ENCODE measurements at regions not wholly inside any gene's neighbourhood (a gene's known extent, or its start where the extent isn't known, plus 50 kb on each side); places are given as distances from the start of the nearest gene placed in this dataset.

DNA sequence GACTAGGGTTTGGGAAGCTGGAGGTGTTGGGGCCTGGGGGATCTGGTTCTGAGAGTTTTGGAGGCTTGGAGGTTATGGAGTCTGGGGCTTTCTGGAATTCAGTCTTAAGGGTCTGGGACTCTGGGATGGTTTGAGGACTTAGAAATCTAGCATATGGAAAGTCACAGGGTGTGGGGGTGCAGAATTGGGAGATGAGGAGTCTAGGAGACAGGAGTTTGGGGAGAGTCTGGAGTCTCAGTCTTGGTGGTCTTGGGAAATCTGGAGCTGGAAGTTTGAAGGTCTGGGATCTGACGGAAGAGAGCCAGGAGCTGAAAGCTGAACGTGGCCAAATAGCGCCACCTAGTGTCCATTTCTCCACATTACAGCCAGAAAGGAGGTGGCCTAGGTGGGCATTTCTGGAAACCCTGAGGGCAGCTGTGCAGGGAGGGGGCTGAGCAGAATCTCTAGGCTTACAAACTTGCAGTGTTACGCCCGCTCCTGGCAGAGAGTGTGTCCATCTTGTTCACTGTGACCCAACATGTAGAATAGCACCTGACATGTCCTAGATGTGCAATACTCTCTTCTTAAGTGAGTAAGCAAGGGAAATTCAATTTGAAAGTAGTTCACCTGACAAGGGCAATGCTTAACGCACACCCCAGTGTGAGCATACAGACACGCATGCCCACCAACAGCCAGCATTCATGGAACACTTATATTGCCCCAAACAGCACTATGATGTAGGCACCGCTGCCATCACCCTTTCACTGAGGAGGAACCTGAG, 204.8 kb downstream of the TFCP2L1 start:
- H3K36me3 ChIP-seq (ENCODE audit: control insufficient read depth in 3 of 3, insufficient read depth in 3 of 3, low read length in 3 of 3), result no peaks in the 10 kb centered on the region
- H3K9me3 ChIP-seq (ENCODE audit: control insufficient read depth in 3 of 3, low read length in 3 of 3), result no peaks in the 10 kb centered on the region
- H3K4me1 ChIP-seq (ENCODE audit: control insufficient read depth in 3 of 3, insufficient read depth in 3 of 3, low read length in 3 of 3), result no peaks in the 10 kb centered on the region
- no peak overlapping the region for H3K9ac ChIP-seq (ENCODE audit: low read depth in 1 of 3, low read length in 3 of 3)
- H3K27ac ChIP-seq (ENCODE audit: low read depth, low read length), result no peak overlapping the region
- no peak overlapping the region for H3K4me3 ChIP-seq (ENCODE audit: low read length in 3 of 3)
- H3K27me3 ChIP-seq (ENCODE audit: control insufficient read depth in 3 of 3, insufficient read depth in 3 of 3, low read length in 3 of 3), result peaks cover 8 to 42% (median 25%) of the 10 kb centered on the region in 3 donors

GRCh38 chr2:121081701-121082100, 203.3 kb downstream of the TFCP2L1 start:
- no peaks in the 10 kb centered on the region for H3K9me3 ChIP-seq (ENCODE audit: control insufficient read depth in 3 of 3, low read length in 3 of 3)

DNA sequence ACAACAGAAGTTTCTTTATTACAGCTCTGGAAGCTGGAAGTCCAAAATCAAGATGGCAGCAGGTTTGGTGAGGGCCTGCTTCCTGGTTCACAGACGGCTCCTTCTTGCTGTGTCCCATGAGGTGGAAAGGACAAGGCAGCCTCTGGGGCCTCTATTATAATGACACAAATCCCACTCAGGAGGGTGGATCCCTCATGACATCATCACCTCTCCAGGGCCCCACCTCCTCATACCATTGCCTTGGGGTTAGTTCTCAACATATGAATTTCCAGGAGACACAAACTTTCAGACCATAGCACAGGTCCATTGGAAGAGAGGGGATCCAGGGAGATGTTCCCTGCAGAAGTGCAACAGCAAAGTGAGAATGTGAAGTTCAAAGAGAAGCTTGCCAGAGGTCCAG, 202.8 kb downstream of the TFCP2L1 start:
- Histone ChIP-seq H3K36me3 (ENCODE audit: control insufficient read depth in 3 of 3, insufficient read depth in 3 of 3, low read length in 3 of 3) (no peaks in the 10 kb centered on the region), H3K9me3 (ENCODE audit: control insufficient read depth in 3 of 3, low read length in 3 of 3) (no peaks in the 10 kb centered on the region), H3K27me3 (ENCODE audit: control insufficient read depth in 3 of 3, insufficient read depth in 3 of 3, low read length in 3 of 3) (peaks cover 0 to 25% (median 10%) of the 10 kb centered on the region in 3 donors)

More at GRCh38 chr2:121081701-121082100, 203.3 kb downstream of the TFCP2L1 start:
- Histone ChIP-seq H3K27ac (ENCODE audit: low read depth, low read length) (no peak overlapping the region), H3K36me3 (ENCODE audit: control insufficient read depth in 3 of 3, insufficient read depth in 3 of 3, low read length in 3 of 3) (no peaks in the 10 kb centered on the region), H3K27me3 (ENCODE audit: control insufficient read depth in 3 of 3, insufficient read depth in 3 of 3, low read length in 3 of 3) (peaks cover 0 to 29% (median 14%) of the 10 kb centered on the region in 3 donors), H3K9ac (ENCODE audit: low read depth in 1 of 3, low read length in 3 of 3) (no peak overlapping the region), H3K4me3 (ENCODE audit: low read length in 3 of 3) (no peak overlapping the region), H3K4me1 (ENCODE audit: control insufficient read depth in 3 of 3, insufficient read depth in 3 of 3, low read length in 3 of 3) (no peaks in the 10 kb centered on the region)

DNA sequence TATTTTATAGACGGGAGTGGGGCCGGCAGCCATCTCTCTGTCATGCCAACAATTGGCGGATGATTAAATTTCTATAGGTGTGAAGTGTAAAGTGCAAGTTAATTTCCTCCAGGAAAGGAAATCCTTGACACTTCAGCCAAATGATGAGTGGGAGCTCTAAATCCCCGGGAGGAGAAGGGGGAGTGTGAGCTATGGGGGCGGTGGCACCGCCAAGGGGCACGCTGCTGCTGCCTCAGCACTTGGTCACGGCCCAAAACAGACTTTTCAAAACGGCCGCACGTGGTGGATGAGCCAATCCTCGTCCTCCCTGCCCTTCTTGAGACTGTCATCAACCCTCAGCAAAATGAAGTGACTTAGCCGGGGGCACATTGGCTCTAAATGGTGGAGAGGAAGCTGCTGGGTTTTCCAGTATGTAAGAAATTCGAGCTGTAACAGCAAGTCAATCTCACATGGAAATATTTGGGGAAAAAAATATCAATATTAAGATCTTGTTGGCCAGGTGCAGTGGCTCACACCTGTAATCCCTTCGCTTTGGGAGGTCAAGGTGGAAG, 200.8 kb downstream of the TFCP2L1 start:
- Histone ChIP-seq H3K27me3 (ENCODE audit: control insufficient read depth in 3 of 3, insufficient read depth in 3 of 3, low read length in 3 of 3) (peaks cover 0 to 23% (median 12%) of the 10 kb centered on the region in 3 donors), H3K4me1 (ENCODE audit: control insufficient read depth in 3 of 3, insufficient read depth in 3 of 3, low read length in 3 of 3) (peaks cover 0 to 4% (median 0%) of the 10 kb centered on the region in 3 donors), H3K9ac (ENCODE audit: low read depth in 1 of 3, low read length in 3 of 3) (no peak overlapping the region), H3K36me3 (ENCODE audit: control insufficient read depth in 3 of 3, insufficient read depth in 3 of 3, low read length in 3 of 3) (no peaks in the 10 kb centered on the region), H3K4me3 (ENCODE audit: low read length in 3 of 3) (no peak overlapping the region), H3K9me3 (ENCODE audit: control insufficient read depth in 3 of 3, low read length in 3 of 3) (no peaks in the 10 kb centered on the region), H3K27ac (ENCODE audit: low read depth, low read length) (no peak overlapping the region)

More for the DNA sequence above, 202.8 kb downstream of the TFCP2L1 start:
- H3K9ac ChIP-seq (ENCODE audit: low read depth in 1 of 3, low read length in 3 of 3), result no peak overlapping the region
- H3K4me1 ChIP-seq (ENCODE audit: control insufficient read depth in 3 of 3, insufficient read depth in 3 of 3, low read length in 3 of 3), result no peaks in the 10 kb centered on the region
- H3K4me3 ChIP-seq (ENCODE audit: low read length in 3 of 3), result no peak overlapping the region
- H3K27ac ChIP-seq (ENCODE audit: low read depth, low read length), result no peak overlapping the region

DNA sequence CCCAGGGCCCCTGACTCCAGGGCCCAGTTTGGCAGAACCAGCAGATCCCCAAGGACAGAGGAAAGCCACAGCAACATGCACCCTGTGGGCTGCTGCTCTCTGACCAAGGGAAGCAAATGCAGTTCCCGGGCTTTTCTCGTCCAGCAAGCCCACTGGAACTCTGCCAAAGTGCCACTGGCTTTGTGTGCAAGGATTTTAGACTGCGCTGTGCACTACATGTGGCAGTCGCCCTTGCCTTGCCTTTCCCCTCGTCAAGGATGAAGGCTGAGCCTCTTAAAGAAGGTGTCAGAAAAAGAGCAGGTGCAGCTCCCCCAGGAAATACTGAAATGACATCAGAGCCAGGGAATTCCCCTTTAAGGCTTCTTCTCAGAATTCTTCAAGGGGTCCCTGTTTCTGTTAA, 199.2 kb downstream of the TFCP2L1 start:
- no peak overlapping the region for H3K9ac ChIP-seq (ENCODE audit: low read depth in 1 of 3, low read length in 3 of 3)
- H3K4me3 ChIP-seq (ENCODE audit: low read length in 3 of 3), result no peak overlapping the region
- peaks cover 0 to 22% (median 8%) of the 10 kb centered on the region in 3 donors for H3K27me3 ChIP-seq (ENCODE audit: control insufficient read depth in 3 of 3, insufficient read depth in 3 of 3, low read length in 3 of 3)
- H3K27ac ChIP-seq (ENCODE audit: low read depth, low read length), result no peak overlapping the region
- H3K36me3 ChIP-seq (ENCODE audit: control insufficient read depth in 3 of 3, insufficient read depth in 3 of 3, low read length in 3 of 3), result no peaks in the 10 kb centered on the region
- peaks cover 0 to 5% (median 0%) of the 10 kb centered on the region in 3 donors for H3K4me1 ChIP-seq (ENCODE audit: control insufficient read depth in 3 of 3, insufficient read depth in 3 of 3, low read length in 3 of 3)
- H3K9me3 ChIP-seq (ENCODE audit: control insufficient read depth in 3 of 3, low read length in 3 of 3), result no peaks in the 10 kb centered on the region

DNA sequence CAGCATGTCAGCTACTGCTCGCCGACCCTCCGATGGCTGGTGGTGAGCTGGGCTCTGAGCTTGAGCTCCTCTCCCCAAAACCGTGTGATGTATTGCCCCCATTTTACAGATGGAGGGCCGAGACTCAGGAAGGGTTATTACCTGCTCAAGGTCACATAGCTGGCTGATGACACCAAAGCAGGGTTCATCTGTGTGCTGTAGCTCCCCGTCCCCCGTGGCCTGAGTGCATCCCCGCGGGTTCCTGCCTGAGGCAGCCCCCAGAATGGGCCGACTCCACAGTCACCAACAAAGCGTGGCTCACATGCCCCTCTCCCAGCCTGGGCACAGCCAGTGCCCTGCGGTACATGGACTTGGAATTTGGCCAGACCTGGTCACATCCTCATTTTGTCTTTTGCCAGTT, 198.6 kb downstream of the TFCP2L1 start:
- H3K27ac ChIP-seq (ENCODE audit: low read depth, low read length), result no peak overlapping the region
- H3K9ac ChIP-seq (ENCODE audit: low read depth in 1 of 3, low read length in 3 of 3), result no peak overlapping the region
- H3K9me3 ChIP-seq (ENCODE audit: control insufficient read depth in 3 of 3, low read length in 3 of 3), result no peaks in the 10 kb centered on the region
- H3K27me3 ChIP-seq (ENCODE audit: control insufficient read depth in 3 of 3, insufficient read depth in 3 of 3, low read length in 3 of 3), result peaks cover 0 to 21% (median 8%) of the 10 kb centered on the region in 3 donors
- no peaks in the 10 kb centered on the region for H3K36me3 ChIP-seq (ENCODE audit: control insufficient read depth in 3 of 3, insufficient read depth in 3 of 3, low read length in 3 of 3)
- no peak overlapping the region for H3K4me3 ChIP-seq (ENCODE audit: low read length in 3 of 3)
- H3K4me1 ChIP-seq (ENCODE audit: control insufficient read depth in 3 of 3, insufficient read depth in 3 of 3, low read length in 3 of 3), result peaks cover 0 to 5% (median 0%) of the 10 kb centered on the region in 3 donors

DNA sequence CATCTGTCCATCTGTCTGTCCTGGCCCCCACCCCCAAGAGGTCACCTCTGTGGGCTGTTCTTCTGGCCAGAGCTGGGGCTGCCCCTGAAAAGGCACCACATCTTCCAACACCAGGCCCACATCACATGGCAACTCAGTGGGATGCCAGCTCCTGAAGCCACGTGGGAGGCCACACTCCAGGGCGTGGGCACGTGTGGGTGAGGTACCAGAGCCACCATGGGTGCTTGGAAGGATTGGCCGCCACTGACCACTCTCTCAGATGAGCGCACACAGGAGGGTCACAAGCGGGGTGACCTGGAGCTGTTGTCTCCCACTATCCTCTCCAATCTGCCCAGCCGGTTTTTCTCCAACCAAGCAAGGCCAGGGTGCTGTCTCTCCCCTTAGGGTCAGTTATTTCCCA, 197.9 kb downstream of the TFCP2L1 start:
- no peak overlapping the region for H3K27ac ChIP-seq (ENCODE audit: low read depth, low read length)
- no peaks in the 10 kb centered on the region for H3K36me3 ChIP-seq (ENCODE audit: control insufficient read depth in 3 of 3, insufficient read depth in 3 of 3, low read length in 3 of 3)
- no peak overlapping the region for H3K4me3 ChIP-seq (ENCODE audit: low read length in 3 of 3)
- peaks cover 0 to 15% (median 4%) of the 10 kb centered on the region in 3 donors for H3K27me3 ChIP-seq (ENCODE audit: control insufficient read depth in 3 of 3, insufficient read depth in 3 of 3, low read length in 3 of 3)
- H3K9me3 ChIP-seq (ENCODE audit: control insufficient read depth in 3 of 3, low read length in 3 of 3), result no peaks in the 10 kb centered on the region
- H3K4me1 ChIP-seq (ENCODE audit: control insufficient read depth in 3 of 3, insufficient read depth in 3 of 3, low read length in 3 of 3), result peaks cover 0 to 5% (median 0%) of the 10 kb centered on the region in 3 donors
- H3K9ac ChIP-seq (ENCODE audit: low read depth in 1 of 3, low read length in 3 of 3), result no peak overlapping the region

DNA sequence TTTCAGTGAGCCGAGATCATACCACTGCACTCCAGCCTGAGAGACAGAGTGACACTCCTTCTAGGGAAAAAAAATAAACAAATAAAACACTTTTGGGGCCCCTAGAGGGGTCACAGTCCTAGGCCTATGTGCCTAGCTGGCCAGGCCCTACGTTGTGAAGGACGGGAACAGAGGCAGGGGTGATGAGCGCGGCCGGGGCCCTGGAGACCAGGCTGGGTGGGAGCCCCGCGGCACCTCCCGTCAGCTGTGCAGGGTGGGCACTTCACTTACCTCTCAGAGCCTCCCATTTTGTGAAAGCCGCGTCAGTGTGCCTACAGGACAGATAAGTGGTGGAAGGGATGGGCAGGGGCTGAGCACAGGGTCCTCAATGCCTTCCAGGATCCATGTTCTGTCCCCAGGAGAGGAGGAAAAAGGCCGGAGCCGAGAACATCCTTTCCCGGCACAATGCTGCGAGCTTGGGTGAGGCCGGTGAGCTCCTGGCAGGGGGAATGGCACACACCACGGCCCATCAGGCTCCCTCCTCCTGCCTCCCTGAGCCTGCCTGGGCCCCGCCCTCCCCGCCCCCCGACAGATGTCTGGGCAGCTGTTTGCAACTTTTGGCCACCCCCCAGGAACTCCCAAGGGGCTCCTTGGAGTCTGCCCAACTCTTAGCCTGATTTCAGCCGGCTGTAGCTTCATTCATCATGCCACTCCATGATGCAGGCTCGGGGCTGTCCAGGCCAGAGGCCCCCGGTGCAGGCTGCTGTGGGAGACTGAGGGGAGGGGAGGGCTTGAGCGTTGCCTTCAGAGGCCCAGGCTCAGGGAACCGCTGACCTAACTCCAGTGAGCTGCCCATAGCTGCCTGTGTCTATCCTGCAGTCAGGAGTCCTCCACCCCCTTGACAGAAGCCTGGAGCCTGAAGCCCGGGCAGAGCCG, 196.5 kb downstream of the TFCP2L1 start:
- Histone ChIP-seq H3K4me1 (ENCODE audit: control insufficient read depth in 3 of 3, insufficient read depth in 3 of 3, low read length in 3 of 3) (peaks cover 0 to 5% (median 0%) of the 10 kb centered on the region in 3 donors), H3K9me3 (ENCODE audit: control insufficient read depth in 3 of 3, low read length in 3 of 3) (no peaks in the 10 kb centered on the region), H3K27ac (ENCODE audit: low read depth, low read length) (no peak overlapping the region), H3K27me3 (ENCODE audit: control insufficient read depth in 3 of 3, insufficient read depth in 3 of 3, low read length in 3 of 3) (peaks cover 0 to 10% (median 4%) of the 10 kb centered on the region in 3 donors), H3K4me3 (ENCODE audit: low read length in 3 of 3) (no peak overlapping the region), H3K36me3 (ENCODE audit: control insufficient read depth in 3 of 3, insufficient read depth in 3 of 3, low read length in 3 of 3) (no peaks in the 10 kb centered on the region), H3K9ac (ENCODE audit: low read depth in 1 of 3, low read length in 3 of 3) (no peak overlapping the region)

DNA sequence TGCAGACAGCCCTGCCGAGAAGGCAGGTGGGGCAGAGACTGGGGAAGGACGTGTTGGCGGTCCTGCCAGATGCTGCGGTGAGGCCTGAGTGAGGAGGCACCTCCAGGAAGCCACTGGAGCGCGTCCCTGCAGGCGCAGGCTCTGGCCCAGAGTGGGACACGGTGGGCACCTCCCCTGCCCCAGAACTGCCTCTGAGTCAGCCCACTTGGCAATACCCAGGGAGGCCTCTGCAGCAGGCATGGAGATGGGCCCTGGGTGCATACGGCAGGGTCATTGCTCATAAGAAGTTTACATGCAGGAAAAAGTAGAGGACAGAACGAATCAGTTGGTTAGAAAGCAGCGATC, 195.9 kb downstream of the TFCP2L1 start:
- H3K4me1 ChIP-seq (ENCODE audit: control insufficient read depth in 3 of 3, insufficient read depth in 3 of 3, low read length in 3 of 3), result peaks cover 0 to 5% (median 0%) of the 10 kb centered on the region in 3 donors

More for the DNA sequence above, 195.9 kb downstream of the TFCP2L1 start:
- H3K9ac ChIP-seq (ENCODE audit: low read depth in 1 of 3, low read length in 3 of 3), result no peak overlapping the region
- H3K9me3 ChIP-seq (ENCODE audit: control insufficient read depth in 3 of 3, low read length in 3 of 3), result no peaks in the 10 kb centered on the region
- no peaks in the 10 kb centered on the region for H3K36me3 ChIP-seq (ENCODE audit: control insufficient read depth in 3 of 3, insufficient read depth in 3 of 3, low read length in 3 of 3)
- peaks cover 0 to 10% (median 4%) of the 10 kb centered on the region in 3 donors for H3K27me3 ChIP-seq (ENCODE audit: control insufficient read depth in 3 of 3, insufficient read depth in 3 of 3, low read length in 3 of 3)
- H3K27ac ChIP-seq (ENCODE audit: low read depth, low read length), result no peak overlapping the region
- no peak overlapping the region for H3K4me3 ChIP-seq (ENCODE audit: low read length in 3 of 3)

All from skeletal muscle tissue (tissue), 3 donors.